Loucy (cell line): ENCODE measurements at regions not wholly inside any gene's neighbourhood (a gene's known extent, or its start where the extent isn't known, plus 50 kb on each side); places are given as distances from the start of the nearest gene placed in this dataset.

Experiments used
- H2AFZ ChIP-seq: fragments of 200-600 bp; sonication (generic); 2 replicates; pipeline ENCODE4 v1.6.0; 2016; ENCODE audit warnings: antibody characterized with exemption, mild to moderate bottlenecking, low read length, moderate library complexity
- H3F3A ChIP-seq: fragments of 200-600 bp; 2 replicates; pipeline ENCODE4 v1.6.0; 2016; ENCODE audit warnings: antibody characterized with exemption, low read depth, mild to moderate bottlenecking
- H3K27me3 ChIP-seq: fragments of 200-600 bp; sonication (generic); 2 replicates; pipeline ENCODE4 v1.6.1; 2014; ENCODE audit warnings: low read length, mild to moderate bottlenecking; ENCODE audit not compliant: insufficient read depth, poor library complexity, severe bottlenecking
- H3K36me3 ChIP-seq: fragments of 200-600 bp; sonication (generic); 2 replicates; pipeline ENCODE4 v1.6.1; 2016; ENCODE audit warnings: low read length; ENCODE audit not compliant: insufficient read depth
- H3K4me1 ChIP-seq: fragments of 200-600 bp; sonication (generic); 2 replicates; pipeline ENCODE4 v1.5.1; 2014; ENCODE audit warnings: low read length, mild to moderate bottlenecking; ENCODE audit not compliant: insufficient read depth, poor library complexity, severe bottlenecking
- H3K4me2 ChIP-seq: fragments of 200-600 bp; sonication (generic); 2 replicates; pipeline ENCODE4 v1.6.0; 2014; ENCODE audit warnings: antibody characterized with exemption, low read length, low read depth, mild to moderate bottlenecking; ENCODE audit not compliant: poor library complexity, severe bottlenecking
- H3K4me3 ChIP-seq: fragments of 200-600 bp; sonication (generic); 2 replicates; pipeline ENCODE4 v1.5.1; 2014; ENCODE audit warnings: low read length, mild to moderate bottlenecking, mixed read lengths; ENCODE audit not compliant: poor library complexity, severe bottlenecking
- H3K79me2 ChIP-seq: fragments of 200-600 bp; sonication (generic); 2 replicates; pipeline ENCODE4 v1.6.1; 2014; ENCODE audit warnings: low read length; ENCODE audit not compliant: insufficient read depth
- H3K9ac ChIP-seq: fragments of 200-600 bp; sonication (generic); 2 replicates; pipeline ENCODE4 v1.6.0; 2014; ENCODE audit warnings: mild to moderate bottlenecking, low read depth, low read length, moderate library complexity; ENCODE audit not compliant: poor library complexity, severe bottlenecking
- H3K9me2 ChIP-seq: fragments of 200-600 bp; sonication (generic); replicated peaks from 2 replicates; pipeline ENCODE4 v1.6.1; 2016; ENCODE audit warnings: low read depth, low read length, mixed read lengths
- H3K9me3 ChIP-seq: fragments of 200-600 bp; sonication (generic); 2 replicates; pipeline ENCODE4 v1.6.1; 2014; ENCODE audit warnings: mild to moderate bottlenecking, antibody characterized with exemption, low read length, low read depth; ENCODE audit not compliant: insufficient read depth
- H4K20me1 ChIP-seq: fragments of 200-600 bp; sonication (generic); 2 replicates; pipeline ENCODE4 v1.6.0; 2014; ENCODE audit warnings: antibody characterized with exemption, low read length, mild to moderate bottlenecking; ENCODE audit not compliant: insufficient read depth, poor library complexity, severe bottlenecking
- EZH2phosphoT487 ChIP-seq: fragments of 200-600 bp; IDR thresholded peaks from 2 replicates; pipeline ENCODE4 v1.6.1; 2018; ENCODE audit warnings: antibody characterized with exemption, mild to moderate bottlenecking, moderate library complexity, borderline replicate concordance
- TF ChIP-seq, protein P1 (sequence below): fragments of 200-600 bp; sonication (generic); conservative IDR thresholded peaks from 2 replicates; pipeline ENCODE4 v1.5.1; 2014; ENCODE audit warnings: mild to moderate bottlenecking, antibody characterized with exemption, low read length

DNA sequence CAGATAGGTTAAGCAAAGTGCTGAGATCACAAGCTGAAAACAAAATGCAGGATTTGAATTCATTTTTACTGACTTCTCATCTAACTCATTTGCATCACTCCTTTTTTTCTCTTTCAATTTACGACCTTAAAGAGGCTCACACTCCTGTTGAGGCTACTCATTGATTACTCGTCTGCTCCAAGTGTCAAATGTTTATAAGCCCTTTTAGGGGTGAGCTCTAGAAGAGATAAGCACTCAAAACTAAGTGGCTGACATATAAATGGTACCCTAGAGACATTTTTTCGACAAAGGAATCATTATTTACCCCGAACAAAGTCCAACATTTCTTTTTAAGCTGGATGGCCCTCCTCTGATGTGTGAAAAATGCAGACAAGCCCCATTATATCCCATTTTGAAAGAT is 483.1 kb downstream of the MAT2B start:
- H3K27me3 ChIP-seq, result no peaks in the 10 kb centered on the region
- no peaks in the 10 kb centered on the region for H3K36me3 ChIP-seq
- no peak overlapping the region for H3K4me2 ChIP-seq
- H3K4me1 ChIP-seq, result no peaks in the 10 kb centered on the region
- no peak overlapping the region for H3K9ac ChIP-seq
- no peaks in the 10 kb centered on the region for H4K20me1 ChIP-seq
- no peaks in the 10 kb centered on the region for H3K9me2 ChIP-seq
- TF ChIP-seq, protein P1, sequence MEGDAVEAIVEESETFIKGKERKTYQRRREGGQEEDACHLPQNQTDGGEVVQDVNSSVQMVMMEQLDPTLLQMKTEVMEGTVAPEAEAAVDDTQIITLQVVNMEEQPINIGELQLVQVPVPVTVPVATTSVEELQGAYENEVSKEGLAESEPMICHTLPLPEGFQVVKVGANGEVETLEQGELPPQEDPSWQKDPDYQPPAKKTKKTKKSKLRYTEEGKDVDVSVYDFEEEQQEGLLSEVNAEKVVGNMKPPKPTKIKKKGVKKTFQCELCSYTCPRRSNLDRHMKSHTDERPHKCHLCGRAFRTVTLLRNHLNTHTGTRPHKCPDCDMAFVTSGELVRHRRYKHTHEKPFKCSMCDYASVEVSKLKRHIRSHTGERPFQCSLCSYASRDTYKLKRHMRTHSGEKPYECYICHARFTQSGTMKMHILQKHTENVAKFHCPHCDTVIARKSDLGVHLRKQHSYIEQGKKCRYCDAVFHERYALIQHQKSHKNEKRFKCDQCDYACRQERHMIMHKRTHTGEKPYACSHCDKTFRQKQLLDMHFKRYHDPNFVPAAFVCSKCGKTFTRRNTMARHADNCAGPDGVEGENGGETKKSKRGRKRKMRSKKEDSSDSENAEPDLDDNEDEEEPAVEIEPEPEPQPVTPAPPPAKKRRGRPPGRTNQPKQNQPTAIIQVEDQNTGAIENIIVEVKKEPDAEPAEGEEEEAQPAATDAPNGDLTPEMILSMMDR, result no peak
- TF ChIP-seq EZH2phosphoT487, result no peak
- no peak overlapping the region for H2AFZ ChIP-seq
- no peaks in the 10 kb centered on the region for H3F3A ChIP-seq
- no peaks in the 10 kb centered on the region for H3K79me2 ChIP-seq
- no peak overlapping the region for H3K4me3 ChIP-seq
- H3K9me3 ChIP-seq, result no peaks in the 10 kb centered on the region

DNA sequence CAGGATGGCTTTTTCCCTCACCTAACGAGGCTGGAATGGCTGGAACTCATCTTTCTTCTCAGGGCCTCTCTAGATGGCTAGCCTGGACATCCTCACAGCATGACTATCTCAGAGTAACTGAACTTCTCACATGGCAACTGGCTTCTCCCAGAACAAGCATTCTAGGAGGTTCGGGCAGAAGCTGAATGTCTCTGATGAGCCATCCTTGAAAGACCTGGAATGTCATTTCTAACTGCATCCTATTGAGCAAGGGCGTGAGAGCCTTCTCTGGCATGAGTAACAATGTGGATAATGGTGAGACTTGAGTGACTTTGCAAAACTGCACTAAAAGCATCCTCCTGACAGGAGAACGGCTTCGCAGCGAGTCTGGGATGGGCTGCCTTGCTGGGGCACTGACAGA is 487.7 kb downstream of the MAT2B start:
- Histone ChIP-seq H3K36me3 (no peaks in the 10 kb centered on the region), H3F3A (no peaks in the 10 kb centered on the region), H3K9me3 (no peaks in the 10 kb centered on the region), H3K4me1 (no peaks in the 10 kb centered on the region), H3K4me2 (no peak overlapping the region), H3K27me3 (no peaks in the 10 kb centered on the region), H3K4me3 (no peak overlapping the region), H3K9me2 (no peaks in the 10 kb centered on the region), H4K20me1 (no peaks in the 10 kb centered on the region), H3K79me2 (no peaks in the 10 kb centered on the region), H2AFZ (no peak overlapping the region), H3K9ac (no peak overlapping the region)
- TF ChIP-seq, protein P1, result no peak
- no peak for TF ChIP-seq EZH2phosphoT487

DNA sequence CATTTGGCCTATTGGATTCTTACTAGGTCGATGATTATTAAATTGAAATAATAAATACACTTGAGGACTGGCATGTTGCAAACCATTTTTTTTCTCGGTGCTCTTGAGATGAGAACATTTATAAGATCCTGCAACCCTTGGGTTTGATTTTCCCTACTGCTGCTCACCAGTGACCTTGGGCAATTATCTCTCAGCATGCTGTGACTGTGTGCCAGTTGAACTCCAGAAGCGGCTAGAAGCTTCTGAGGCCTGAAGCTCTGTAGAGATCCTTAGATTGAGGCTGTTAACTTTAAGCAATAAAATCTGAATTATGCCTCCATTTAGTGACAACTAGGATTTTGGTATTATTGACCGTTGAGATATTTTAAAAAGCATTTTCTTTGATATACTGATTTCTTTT is 489.8 kb downstream of the MAT2B start:
- no peaks in the 10 kb centered on the region for H3K4me1 ChIP-seq
- no peak overlapping the region for H3K4me3 ChIP-seq
- H3K9me3 ChIP-seq, result no peaks in the 10 kb centered on the region
- no peaks in the 10 kb centered on the region for H3K79me2 ChIP-seq
- no peaks in the 10 kb centered on the region for H3K9me2 ChIP-seq
- H3F3A ChIP-seq, result no peaks in the 10 kb centered on the region
- H3K9ac ChIP-seq, result no peak overlapping the region
- H4K20me1 ChIP-seq, result no peaks in the 10 kb centered on the region
- no peaks in the 10 kb centered on the region for H3K36me3 ChIP-seq
- H2AFZ ChIP-seq, result no peak overlapping the region
- TF ChIP-seq, protein P1, result no peak
- TF ChIP-seq EZH2phosphoT487, result no peak
- no peak overlapping the region for H3K4me2 ChIP-seq
- H3K27me3 ChIP-seq, result no peaks in the 10 kb centered on the region
